A673 (cell line): ENCODE measurements at regions not wholly inside any gene's neighbourhood (a gene's known extent, or its start where the extent isn't known, plus 50 kb on each side); places are given as distances from the start of the nearest gene placed in this dataset.

Source experiments
- BruUV-seq: library from RNA; stranded (reverse); fragments of 400-500 nt; replicated peaks from 2 replicates; lab custom pipeline; 2021; lab: Mats Ljungman, UMichigan
- CTCF ChIA-PET: fragments of 300-600 bp; sonication (Branson Sonifier 250); formaldehyde crosslinking; loops from one replicate; lab custom pipeline; 2022; ENCODE audit warnings: antibody characterized with exemption; lab: Charles Lee
- POLR2A ChIA-PET: fragments of 300-600 bp; sonication (Branson Sonifier 250); formaldehyde crosslinking; loops from one replicate; lab custom pipeline; 2022; ENCODE audit warnings: antibody characterized with exemption; ENCODE audit not compliant: low non-redundant PET; lab: Charles Lee
- DNase-seq: peaks from one replicate; pipeline ENCODE4 v3.0.0-alpha.2; 2015; ENCODE audit warnings: low spot score
- H3K27ac ChIP-seq: fragments of 200-600 bp; sonication (generic); 2 replicates; pipeline ENCODE4 v1.5.1; 2016; ENCODE audit warnings: mixed run types, low read depth, mild to moderate bottlenecking, mixed read lengths, antibody characterized with exemption, low read length; ENCODE audit not compliant: poor library complexity, severe bottlenecking
- H3K27me3 ChIP-seq: fragments of 200-600 bp; sonication (generic); replicated peaks from 2 replicates; pipeline ENCODE4 v1.6.1; 2017; ENCODE audit warnings: mixed run types, low read depth, mild to moderate bottlenecking, mixed read lengths, antibody characterized with exemption, low read length; ENCODE audit not compliant: insufficient read depth, poor library complexity
- H3K36me3 ChIP-seq: fragments of 200-600 bp; sonication (generic); 2 replicates; pipeline ENCODE4 v1.6.1; 2016; ENCODE audit warnings: mixed run types, mild to moderate bottlenecking, mixed read lengths, antibody characterized with exemption, low read length; ENCODE audit not compliant: insufficient read depth, poor library complexity, severe bottlenecking
- H3K4me1 ChIP-seq: fragments of 200-600 bp; sonication (generic); 2 replicates; pipeline ENCODE4 v1.6.1; 2017; ENCODE audit warnings: mixed run types, mild to moderate bottlenecking, mixed read lengths, antibody characterized with exemption, low read length; ENCODE audit not compliant: insufficient read depth, poor library complexity, severe bottlenecking
- H3K4me3 ChIP-seq: fragments of 200-600 bp; sonication (generic); 2 replicates; pipeline ENCODE4 v1.5.1; 2016; ENCODE audit warnings: low read depth, mixed run types, mild to moderate bottlenecking, mixed read lengths, low read length; ENCODE audit not compliant: poor library complexity, severe bottlenecking
- H3K9me3 ChIP-seq: fragments of 200-600 bp; sonication (generic); 2 replicates; pipeline ENCODE4 v1.6.1; 2016; ENCODE audit warnings: mixed run types, low read depth, mild to moderate bottlenecking, mixed read lengths, antibody characterized with exemption, low read length; ENCODE audit not compliant: poor library complexity, severe bottlenecking
- CTCF ChIP-seq: fragments of 300-800, 200-600 bp; sonication (generic); conservative IDR thresholded peaks from 2 replicates; pipeline ENCODE4 v1.5.1; 2017; ENCODE audit warnings: low read depth, mild to moderate bottlenecking, antibody characterized with exemption, low read length, moderate library complexity, mixed read lengths
- EZH2 ChIP-seq: fragments of 200-600 bp; sonication (generic); IDR thresholded peaks from 2 replicates; pipeline ENCODE4 v1.6.1; 2017; ENCODE audit warnings: borderline replicate concordance, low read depth, mild to moderate bottlenecking, mixed read lengths, antibody characterized with exemption, low read length; ENCODE audit not compliant: poor library complexity, severe bottlenecking
- intact Hi-C: fragments of 100-400 bp; cut with micrococcal nuclease; formaldehyde crosslinking; loops from one replicate; pipeline ENCODE4 v1.10.0; 2022; ENCODE audit not compliant: unreplicated experiment

DNA sequence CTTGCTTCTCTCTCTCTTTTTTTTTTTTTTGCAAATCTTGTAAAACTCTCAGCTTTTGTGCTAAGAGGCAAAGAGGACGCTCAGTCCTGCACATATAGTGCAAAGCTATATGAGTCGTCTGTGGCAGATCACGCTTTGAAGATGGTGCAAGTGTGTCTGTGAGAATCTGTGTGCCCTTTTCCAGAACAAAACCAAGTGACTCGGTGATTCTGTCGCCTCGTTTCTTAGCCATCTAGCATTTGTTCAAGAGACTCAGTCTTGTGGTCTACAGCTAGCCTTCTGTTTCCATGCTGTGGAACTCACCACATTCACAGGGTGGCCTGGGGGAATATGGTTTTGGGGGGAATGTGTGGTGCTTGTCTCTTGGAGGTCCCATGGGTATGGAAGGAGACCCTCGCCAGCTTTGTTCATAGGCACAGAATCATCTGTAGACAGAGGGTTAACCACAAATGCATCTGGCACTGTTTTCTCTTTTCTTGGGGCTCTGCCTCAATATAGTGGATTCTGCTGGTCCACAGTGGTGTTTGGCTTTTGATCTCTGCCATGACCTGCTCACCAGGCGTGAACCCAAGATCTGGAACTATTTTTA is 82.1 kb downstream of the C9orf152 start:
- H3K4me3 ChIP-seq, result no peak overlapping the region
- no peak overlapping the region for H3K27ac ChIP-seq
- no peaks in the 10 kb centered on the region for H3K36me3 ChIP-seq
- no peaks in the 10 kb centered on the region for H3K9me3 ChIP-seq
- BruUV-seq, result no TSS peak
- no peak for TF ChIP-seq EZH2
- no peak for TF ChIP-seq CTCF
- intact Hi-C loops, result no loop called here
- POLR2A ChIA-PET, result no interaction called here
- H3K4me1 ChIP-seq, result no peaks in the 10 kb centered on the region
- no peak for DNase-seq
- H3K27me3 ChIP-seq, result no peaks in the 10 kb centered on the region
- CTCF ChIA-PET, result no interaction called here

DNA sequence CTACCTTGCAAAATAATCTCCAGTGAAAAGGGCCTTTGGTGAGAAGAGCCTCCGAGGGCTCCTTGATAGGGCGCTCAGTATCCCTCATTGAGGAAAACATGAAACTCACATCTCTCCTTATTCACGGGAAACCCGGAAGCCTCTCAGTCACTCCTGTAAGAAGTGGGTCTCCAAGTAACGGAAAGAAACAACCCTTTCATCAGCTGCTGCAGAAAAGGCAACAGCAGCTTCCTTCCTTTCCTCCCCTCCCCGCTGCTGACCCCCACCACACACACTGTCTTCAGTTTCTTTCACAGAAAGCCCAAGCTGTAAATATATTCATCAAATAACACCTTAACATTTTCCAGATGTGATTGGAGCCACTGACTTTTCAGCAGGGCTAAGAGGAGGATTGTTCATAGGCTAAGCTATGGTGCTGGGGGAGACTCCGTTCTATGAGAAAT is 81.4 kb downstream of the C9orf152 start:
- TF ChIP-seq EZH2, result no peak
- TF ChIP-seq CTCF, result no peak
- DNase-seq, result no peak
- H3K4me1 ChIP-seq, result no peaks in the 10 kb centered on the region
- H3K36me3 ChIP-seq, result no peaks in the 10 kb centered on the region
- H3K27ac ChIP-seq, result no peak overlapping the region
- no peaks in the 10 kb centered on the region for H3K9me3 ChIP-seq
- intact Hi-C loops, result no loop called here
- ChIA-PET CTCF (no interaction called here), POLR2A (no interaction called here)
- BruUV-seq, result no TSS peak
- H3K4me3 ChIP-seq, result no peak overlapping the region
- no peaks in the 10 kb centered on the region for H3K27me3 ChIP-seq

GRCh38 chr9:110126986-110127864 is 80.7 kb downstream of the C9orf152 start:
- no peaks in the 10 kb centered on the region for H3K36me3 ChIP-seq
- H3K9me3 ChIP-seq, result no peaks in the 10 kb centered on the region
- no TSS peak for BruUV-seq
- no peaks in the 10 kb centered on the region for H3K27me3 ChIP-seq
- intact Hi-C loops, result no loop called here
- ChIA-PET CTCF (no interaction called here), POLR2A (no interaction called here)
- H3K4me3 ChIP-seq, result no peak overlapping the region
- no peak for DNase-seq
- H3K4me1 ChIP-seq, result no peaks in the 10 kb centered on the region
- no peak overlapping the region for H3K27ac ChIP-seq
- no peak for TF ChIP-seq CTCF
- no peak for TF ChIP-seq EZH2
